ENCODE measurements at regions not wholly inside any gene's neighbourhood (a gene's known extent, or its start where the extent isn't known, plus 50 kb on each side); places are given as distances from the start of the nearest gene placed in this dataset.

- TF ChIP-seq CTCF (IDR thresholded peaks at IDR 0.05; ENCODE audit: poor library complexity, severe bottlenecking) (no peak), POLR2AphosphoS5 (IDR thresholded peaks at IDR 0.05) (no peak), EZH2 (IDR thresholded peaks at IDR 0.05; ENCODE audit: borderline replicate concordance, insufficient read depth, low read length, poor library complexity, severe bottlenecking) (no peak), RAD21 (conservative IDR thresholded peaks at IDR 0.05) (no peak), EP300 (conservative IDR thresholded peaks at IDR 0.05; ENCODE audit: poor library complexity, severe bottlenecking) (no peak), REST (IDR thresholded peaks at IDR 0.05; ENCODE audit: borderline replicate concordance) (no peak)
Measured at GRCh38 chr4:77342170-77342810, 185.3 kb downstream of the CCNG2 start.

Data from neural cell (in vitro differentiated cells).